Fibroblast of skin of scalp (primary cell): ENCODE measurements at regions not wholly inside any gene's neighbourhood (a gene's known extent, or its start where the extent isn't known, plus 50 kb on each side); places are given as distances from the start of the nearest gene placed in this dataset.
"Not testable (repeated sequence)": the region's sequence is repeated elsewhere in the genome, so short reads cannot be mapped to it uniquely, and the experiment has no call there.

Experiments
- DNase-seq: peaks from one replicate; pipeline ENCODE4 v3.0.0-alpha.2; 2013

DNA sequence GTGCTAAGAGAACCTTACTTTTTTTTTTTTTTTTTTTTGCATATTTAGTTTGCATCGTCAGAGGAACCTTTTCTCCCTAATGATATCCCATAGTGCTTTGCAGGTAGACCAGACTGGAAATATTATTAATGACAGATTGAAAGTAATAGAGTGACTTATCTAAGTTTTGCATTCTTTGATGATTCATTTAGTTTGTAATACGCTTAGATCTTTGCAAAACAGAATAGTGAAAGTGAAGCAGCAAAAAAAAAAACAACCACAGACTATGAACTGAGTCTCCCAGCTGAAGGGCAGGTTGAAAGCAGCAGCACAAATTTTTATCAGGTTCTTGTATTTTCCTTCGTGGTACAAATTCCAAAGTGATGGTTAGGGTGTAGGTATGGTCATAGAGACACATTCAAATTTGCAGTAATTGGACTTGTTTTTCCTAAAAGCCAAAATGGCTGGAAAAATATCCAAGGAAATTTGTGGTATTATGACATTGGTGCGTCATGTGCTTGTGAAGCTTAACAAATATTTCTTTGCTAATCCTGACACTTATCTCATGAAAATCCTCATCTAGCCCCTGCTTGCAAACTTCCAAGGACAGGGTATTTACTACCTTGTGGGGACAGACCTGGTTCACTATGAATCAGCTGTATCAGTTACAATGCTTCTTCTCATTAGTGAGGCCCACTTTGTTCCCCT is 81.8 kb upstream of the CREB5 start:
- no peak for DNase-seq

GRCh38 chr7:28332046-28332445 is 80.3 kb upstream of the CREB5 start:
- DNase-seq: no peak

- not testable (repeated sequence) for DNase-seq
These were observed 78.8 kb upstream of the CREB5 start for GRCh38 chr7:28333548-28333947.

GRCh38 chr7:28336806-28337205 is 75.5 kb upstream of the CREB5 start:
- DNase-seq: no peak

- no peak for DNase-seq
These were observed 74.3 kb upstream of the CREB5 start for GRCh38 chr7:28338041-28338440.

- DNase-seq: no peak
These were observed 68.9 kb upstream of the CREB5 start for GRCh38 chr7:28343462-28343861.

- no peak for DNase-seq
These were observed 66.1 kb upstream of the CREB5 start for GRCh38 chr7:28346256-28346655.

- DNase-seq: peak; percentile 68
These were observed 65.5 kb upstream of the CREB5 start for GRCh38 chr7:28346676-28347363.

GRCh38 chr7:28347475-28348318 is 64.6 kb upstream of the CREB5 start:
- DNase-seq: peak; percentile 91

DNA sequence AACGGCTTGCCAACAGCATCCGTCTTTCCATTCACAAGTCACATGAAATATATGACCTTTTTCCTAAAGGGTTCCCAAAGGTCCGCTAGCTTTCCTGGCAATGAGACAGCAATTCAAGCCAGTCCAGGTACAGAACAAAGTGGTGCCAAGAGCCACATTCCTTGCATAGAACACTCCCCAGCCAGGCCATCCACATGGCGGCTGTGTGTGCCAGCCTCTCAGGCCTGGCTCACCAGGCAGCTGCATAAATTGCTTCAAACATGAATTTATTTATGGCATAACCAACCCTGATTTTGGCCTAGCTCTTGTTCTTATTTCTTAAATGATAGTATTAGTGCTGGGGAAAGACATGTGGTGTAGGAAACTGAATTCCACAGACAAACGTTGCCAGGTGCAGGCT is 63.7 kb upstream of the CREB5 start:
- DNase-seq: no peak

DNA sequence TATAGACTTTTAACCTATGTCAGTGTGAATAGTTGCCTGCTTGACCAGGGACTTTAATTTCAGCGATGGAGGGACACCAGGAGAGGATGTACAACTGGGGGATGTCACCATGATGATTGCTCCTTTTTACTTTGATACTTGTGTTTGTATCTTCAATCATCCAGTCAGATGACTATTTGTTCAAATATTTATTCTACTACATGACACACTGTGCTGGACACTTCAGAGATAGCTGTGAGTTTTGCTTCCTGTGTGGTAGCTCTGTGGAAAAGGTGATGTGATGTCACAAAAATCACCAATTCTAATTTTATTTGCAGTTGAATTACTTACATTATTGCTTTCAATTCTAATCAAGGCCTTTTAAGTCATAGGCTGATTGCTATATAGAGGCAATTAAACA is 62.7 kb upstream of the CREB5 start:
- DNase-seq: no peak

GRCh38 chr7:28350662-28351061 is 61.7 kb upstream of the CREB5 start:
- DNase-seq: no peak

DNA sequence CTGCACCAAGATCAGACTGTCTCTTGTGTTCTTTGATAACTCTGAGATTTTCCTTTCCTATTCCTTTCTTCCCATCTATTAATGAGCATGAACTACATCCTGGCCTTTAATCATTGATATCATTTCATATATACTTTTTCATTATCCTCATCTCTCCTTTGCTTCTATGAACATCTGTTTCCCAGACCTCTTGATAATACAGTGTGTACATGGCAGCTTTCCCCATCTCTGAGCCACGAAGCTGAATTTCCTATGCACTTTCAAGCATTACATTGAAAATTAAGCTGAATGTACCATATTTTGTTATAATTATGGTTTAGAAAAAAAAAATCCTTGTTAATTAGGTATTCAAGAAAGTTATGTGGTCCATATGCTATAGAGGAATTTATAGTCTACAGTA is 60.9 kb upstream of the CREB5 start:
- DNase-seq: no peak

DNA sequence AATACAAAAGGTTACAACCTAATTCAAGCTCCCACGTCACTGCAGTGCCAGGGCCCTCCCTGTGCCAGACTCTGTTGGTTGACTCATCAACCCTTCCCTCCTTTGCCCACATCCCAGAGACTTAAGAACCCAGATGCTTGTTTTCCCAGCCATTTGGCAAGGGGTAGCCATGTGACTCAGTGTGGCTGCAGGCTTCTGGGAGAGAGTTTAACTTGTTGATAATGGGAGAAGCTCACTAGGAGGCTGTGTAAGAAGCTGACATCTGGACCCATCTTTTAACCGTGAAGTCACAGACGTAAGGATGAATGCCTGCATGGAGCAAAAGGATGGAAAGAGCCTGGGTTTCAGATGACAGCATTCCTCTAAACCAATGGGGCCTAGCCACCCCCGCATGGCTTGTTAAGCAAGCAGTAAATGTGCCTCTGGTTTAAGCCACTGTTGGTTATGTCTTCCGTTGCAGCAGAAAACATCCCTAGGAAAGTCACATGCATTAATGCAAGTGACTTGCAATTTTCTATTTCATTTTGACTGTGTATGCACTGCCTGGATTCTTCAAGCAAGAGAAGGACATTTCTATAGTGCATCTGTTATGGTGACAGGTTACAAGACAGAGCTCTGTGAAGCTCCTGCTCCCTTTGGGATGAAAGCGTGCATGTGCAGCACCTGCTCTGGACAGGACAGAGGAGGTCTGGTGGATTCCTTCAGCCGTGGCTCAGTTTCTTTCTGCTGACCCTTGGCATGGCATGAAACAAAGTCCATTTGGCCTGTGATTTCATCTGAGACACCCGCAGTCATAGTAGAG is 57.5 kb upstream of the CREB5 start:
- DNase-seq: peak; percentile 88

DNA sequence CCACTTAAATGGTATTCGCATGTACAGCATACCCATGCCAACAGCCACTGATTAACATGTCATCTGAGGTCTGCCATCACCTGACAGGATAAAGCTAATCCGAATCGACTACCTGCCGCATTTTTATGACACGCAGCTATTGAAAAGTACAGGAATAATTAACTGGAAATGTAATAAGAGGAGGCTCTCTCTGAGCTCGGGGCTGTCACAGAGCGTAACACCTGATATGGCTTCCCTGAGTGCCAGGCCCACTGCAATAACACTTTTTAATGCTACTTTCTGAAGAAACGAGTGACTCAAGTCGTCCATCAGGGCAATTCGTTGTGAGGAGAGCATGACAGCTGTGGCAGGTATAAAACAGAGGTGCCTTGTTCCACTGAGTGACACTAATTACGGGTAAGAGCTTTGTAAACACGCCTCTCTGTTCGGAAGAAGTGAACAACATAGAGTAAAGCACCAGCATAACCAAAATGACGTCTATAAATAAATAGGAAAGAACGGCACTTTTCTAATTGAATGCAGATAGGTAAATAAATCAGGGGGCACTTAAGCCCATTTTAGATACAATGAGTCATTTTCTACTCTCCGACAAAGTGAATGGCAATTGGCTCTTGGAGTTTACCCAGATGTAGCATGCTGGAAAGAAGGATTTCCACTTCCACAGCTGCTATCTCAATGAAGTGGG is 56.5 kb upstream of the CREB5 start:
- no peak for DNase-seq

DNA sequence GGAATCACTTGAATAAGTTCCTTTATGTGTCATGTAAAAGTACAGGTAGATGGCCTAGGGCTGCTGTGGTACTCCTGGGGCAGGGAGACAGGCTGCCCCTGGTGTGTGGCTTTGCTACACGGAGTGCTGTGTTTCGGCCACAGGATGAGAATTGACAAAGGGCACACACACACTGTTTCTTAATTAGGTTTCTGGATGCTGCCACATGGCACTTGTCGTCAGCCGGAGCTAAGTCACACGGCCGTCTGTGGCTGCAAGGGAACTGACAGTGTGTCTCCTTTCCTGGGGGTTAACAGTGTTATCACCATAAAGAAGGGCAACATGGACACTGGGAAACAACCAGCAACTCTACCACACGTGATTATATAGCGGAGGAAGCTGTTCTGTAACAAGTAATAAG is 55.7 kb upstream of the CREB5 start:
- no peak for DNase-seq

- DNase-seq: peak; percentile 91
These were observed 53.9 kb upstream of the CREB5 start for GRCh38 chr7:28358423-28358868.

DNA sequence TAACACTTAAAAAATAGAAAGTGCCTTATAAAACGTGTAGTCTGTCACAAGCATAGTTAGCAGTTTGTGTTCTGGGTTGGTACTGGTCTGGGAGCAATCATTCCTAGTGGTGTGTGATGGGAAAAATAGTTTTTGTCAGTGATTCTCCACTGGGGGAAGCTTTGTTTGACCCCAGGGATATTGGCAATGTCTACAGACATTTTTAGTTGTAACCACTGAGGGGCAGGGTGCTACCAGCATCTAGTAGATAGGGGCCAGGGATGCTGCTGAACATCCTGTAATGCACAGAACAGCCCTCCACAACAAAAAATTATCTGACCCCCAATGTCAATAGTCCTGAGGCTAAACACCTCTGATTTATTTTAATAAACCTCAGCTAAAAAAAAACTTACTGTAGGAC is 51.6 kb upstream of the CREB5 start:
- DNase-seq: no peak

DNA sequence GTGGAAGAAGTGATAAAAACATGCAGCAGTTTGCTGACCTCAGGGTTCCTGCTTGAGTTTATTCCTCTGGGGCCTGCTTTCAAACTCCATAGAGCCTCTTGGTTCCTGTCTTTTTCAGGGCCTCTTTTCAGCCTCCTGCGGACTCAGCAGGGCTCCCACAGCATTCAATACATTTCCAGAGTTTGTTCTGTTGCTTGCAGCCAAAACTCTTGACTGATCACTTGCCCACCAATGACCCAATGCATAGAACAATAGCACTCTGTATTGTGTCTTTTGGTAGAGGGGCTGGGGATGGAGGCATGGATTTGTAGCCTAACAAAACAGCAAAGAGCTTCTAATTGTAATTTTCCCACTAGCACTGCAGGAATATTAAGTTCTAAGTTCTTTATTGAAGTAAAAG is 50.8 kb upstream of the CREB5 start:
- DNase-seq: no peak

DNA sequence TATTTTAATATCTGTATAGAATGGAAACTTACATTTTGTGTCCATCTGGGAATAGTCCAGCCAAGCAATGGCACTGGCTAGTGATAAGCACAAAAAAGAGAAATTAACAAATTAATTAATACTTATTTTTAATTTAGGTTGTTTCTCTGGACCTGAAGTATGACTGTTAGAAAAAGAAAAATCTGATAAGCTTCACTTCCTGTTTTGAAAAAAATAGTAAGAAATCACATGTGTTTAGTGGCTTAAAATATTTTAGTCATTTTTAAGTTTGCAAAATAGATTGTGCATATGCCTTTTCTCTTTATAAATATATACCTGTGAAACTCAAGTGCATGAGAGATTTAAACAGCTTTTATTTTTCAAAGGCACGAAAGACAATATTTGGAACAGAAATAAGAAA is 50.1 kb upstream of the CREB5 start:
- no peak for DNase-seq
